A549 (cell line): ENCODE measurements at regions not wholly inside any gene's neighbourhood (a gene's known extent, or its start where the extent isn't known, plus 50 kb on each side); places are given as distances from the start of the nearest gene placed in this dataset.

Source experiments
- ATAC-seq, 2 experiments: fragments of 200-7000 bp in 1 of 2; fragments of >200 bp in 1 of 2; cut with Nextera tagmentation in 1 of 2; cut with Tn5 transposase in 1 of 2; 3 replicates each; pipeline versions ENCODE4 v1.8.0 to v1.9.1; 2018 to 2020; ENCODE audit warnings: mild to moderate bottlenecking in 1 of 2, moderate library complexity in 1 of 2
- CTCF ChIA-PET: fragments of 300-600 bp; sonication (Branson Sonifier 250); formaldehyde crosslinking; extraction: SDS; loops from one replicate; lab custom pipeline; 2021; ENCODE audit warnings: antibody characterized with exemption, inconsistent platforms; lab: Yijun Ruan, JAX
- POLR2A ChIA-PET: fragments of 350-600 bp; formaldehyde crosslinking; extraction: SDS; loops from one replicate; lab custom pipeline; 2021; ENCODE audit warnings: antibody characterized with exemption, inconsistent platforms; lab: Yijun Ruan, JAX
- DNase-seq, 2 experiments: peaks; one replicate each; pipeline versions ENCODE4 v3.0.0 to v3.0.0-alpha.2; 2011 to 2016; ENCODE audit warnings: low read depth in 1 of 2, low spot score in 1 of 2
- FAIRE-seq: peaks from 2 replicates; lab custom pipeline; 2011; peaks lifted over from hg19 to GRCh38; lab: Jason Lieb, UNC
- H3K27ac ChIP-seq, 2 experiments: fragments of >200 bp; sonication (Bioruptor Twin); formaldehyde crosslinking; 3 replicates each; pipeline ENCODE4 v1.5.1; 2016 to 2017
- H3K4me1 ChIP-seq: fragments of >200 bp; sonication (Bioruptor Twin); formaldehyde crosslinking; 3 replicates; pipeline ENCODE4 v1.6.1; 2016
- H3K4me2 ChIP-seq: fragments of >200 bp; sonication (Bioruptor Twin); formaldehyde crosslinking; 3 replicates; pipeline ENCODE4 v1.6.1; 2016
- H3K4me3 ChIP-seq: fragments of >200 bp; sonication (Bioruptor Twin); formaldehyde crosslinking; 3 replicates; pipeline ENCODE4 v1.5.1; 2016
- H3K9me3 ChIP-seq: fragments of >200 bp; sonication (Bioruptor Twin); formaldehyde crosslinking; 3 replicates; pipeline ENCODE4 v1.6.1; 2016
- CTCF ChIP-seq: fragments of >200 bp; sonication (Bioruptor Twin); formaldehyde crosslinking; IDR thresholded peaks from 3 replicates; pipeline ENCODE4 v1.5.1; 2016
- ELK1 ChIP-seq: fragments of 150-350 bp; IDR thresholded peaks from 2 replicates; pipeline ENCODE4 v1.6.1; 2014; ENCODE audit warnings: low read depth, mild to moderate bottlenecking, low read length
- FOSB ChIP-seq: fragments of 250-450 bp; sonication (Bioruptor Pico); IDR thresholded peaks from 2 replicates; pipeline ENCODE4 v1.5.0; 2020; ENCODE audit warnings: mild to moderate bottlenecking, moderate library complexity
- FOXS1 ChIP-seq: fragments of 250-450 bp; sonication (Bioruptor Pico); IDR thresholded peaks from 2 replicates; pipeline ENCODE4 v1.5.0; 2020; ENCODE audit warnings: mild to moderate bottlenecking, moderate library complexity
- GATA3 ChIP-seq: IDR thresholded peaks from 2 replicates; pipeline ENCODE4 v1.6.1; 2012; ENCODE audit warnings: borderline replicate concordance
- HOXA7 ChIP-seq: fragments of 250-450 bp; sonication (Bioruptor Pico); IDR thresholded peaks from 2 replicates; pipeline ENCODE4 v1.5.0; 2020; ENCODE audit warnings: mild to moderate bottlenecking, moderate library complexity
- HOXB13 ChIP-seq: fragments of 250-450 bp; sonication (Bioruptor Pico); IDR thresholded peaks from 2 replicates; pipeline ENCODE4 v1.5.0; 2020; ENCODE audit warnings: low read depth, mild to moderate bottlenecking, moderate library complexity
- JUNB ChIP-seq: fragments of >200 bp; sonication (Bioruptor Twin); formaldehyde crosslinking; IDR thresholded peaks from 2 replicates; pipeline ENCODE4 v1.6.1; 2016
- KDM5A ChIP-seq: fragments of 200-600 bp; sonication (generic); IDR thresholded peaks from 2 replicates; pipeline ENCODE4 v1.6.1; 2016; ENCODE audit warnings: antibody characterized with exemption, mild to moderate bottlenecking
- MAFK ChIP-seq: fragments of 450-650 bp; IDR thresholded peaks from 2 replicates; pipeline ENCODE4 v1.6.1; 2014; ENCODE audit not compliant: partially characterized antibody
- MYC ChIP-seq: IDR thresholded peaks from 2 replicates; pipeline ENCODE4 v1.6.1; 2012; ENCODE audit warnings: mild to moderate bottlenecking, inconsistent platforms, low read length, improper control_type of control experiment, borderline replicate concordance
- NFE2L2 ChIP-seq: fragments of 150-350 bp; conservative IDR thresholded peaks from 2 replicates; pipeline ENCODE4 v1.6.1; 2014; ENCODE audit warnings: low read length
- POLR2AphosphoS2 ChIP-seq: conservative IDR thresholded peaks from 2 replicates; pipeline ENCODE4 v1.6.1; 2012; ENCODE audit warnings: low read length, improper control_type of control experiment, inconsistent platforms
- RAD21 ChIP-seq, 2 experiments: fragments of >200 bp in 1 of 2; sonication (Bioruptor Twin) in 1 of 2; formaldehyde crosslinking in 1 of 2; IDR thresholded peaks in 1 of 2; conservative IDR thresholded peaks in 1 of 2; 2 replicates in 1 of 2; 3 replicates in 1 of 2; pipeline ENCODE4 v1.6.1; 2012 to 2018; ENCODE audit warnings: inconsistent platforms in 1 of 2
- RCOR1 ChIP-seq: fragments of 150-350 bp; IDR thresholded peaks from 2 replicates; pipeline ENCODE4 v1.6.1; 2014; ENCODE audit warnings: antibody characterized with exemption, low read length, low read depth
- REST ChIP-seq: fragments of 200-600 bp; sonication (generic); IDR thresholded peaks from 2 replicates; pipeline ENCODE4 v1.6.1; 2016; ENCODE audit warnings: antibody characterized with exemption, mild to moderate bottlenecking, moderate library complexity
- RNF2 ChIP-seq: fragments of 200-600 bp; sonication (generic); IDR thresholded peaks from 2 replicates; pipeline ENCODE4 v1.6.1; 2016; ENCODE audit warnings: low read depth, mild to moderate bottlenecking, antibody characterized with exemption, moderate library complexity, borderline replicate concordance
- SMC3 ChIP-seq: fragments of >200 bp; sonication (Bioruptor Twin); formaldehyde crosslinking; IDR thresholded peaks from 3 replicates; pipeline ENCODE4 v1.6.1; 2018; ENCODE audit warnings: inconsistent platforms
- TFCP2L1 ChIP-seq: fragments of 250-450 bp; sonication (Bioruptor Pico); IDR thresholded peaks from 2 replicates; pipeline ENCODE4 v1.5.0; 2021; ENCODE audit warnings: mild to moderate bottlenecking
- TP53 ChIP-seq: fragments of 250-450 bp; sonication (Bioruptor Pico); IDR thresholded peaks from 2 replicates; pipeline ENCODE4 v1.5.0; 2021; ENCODE audit warnings: mild to moderate bottlenecking, moderate library complexity
- WGBS: methylation state at CpG from one replicate; pipeline ENCODE4 v1.1.6; 2017; ENCODE audit errors: missing lambda C conversion rate; 5-methylcytosine and 5-hydroxymethylcytosine counted together

GRCh38 chr5:74051076-74051475 lies 425.1 kb downstream of the ARHGEF28 start:
- no peak for DNase-seq
- ATAC-seq, result no peak
- no peak for FAIRE-seq
- POLR2A ChIA-PET, result no interaction called here
- TF ChIP-seq HOXB13 (CRISPR knock-in tag) (no peak), RNF2 (no peak), POLR2AphosphoS2 (no peak), NFE2L2 (no peak), RCOR1 (no peak), CTCF (no peak), FOSB (no peak), JUNB (no peak), REST (no peak), ELK1 (no peak)
- Histone ChIP-seq H3K9me3 (no peaks in the 10 kb centered on the region), H3K27ac (no peak overlapping the region), H3K4me2 (no peak overlapping the region), H3K4me1 (no peaks in the 10 kb centered on the region), H3K4me3 (no peak overlapping the region)
- CTCF ChIA-PET, result interaction anchor here (1.7 kb wide), 1 partner anchor 591 kb away, joined by 6 read pairs; no protein-coding TSS in a partner anchor
- 77% methylated on average over 2 of the region's 2 CpGs for WGBS

GRCh38 chr5:74044936-74045335 lies 418.9 kb downstream of the ARHGEF28 start:
- no peak overlapping the region for H3K4me2 ChIP-seq
- ChIA-PET POLR2A (no interaction called here), CTCF (interaction anchor here (0.9 to 2.2 kb wide), 5 partner anchors 10 to 597 kb away, joined by 3 to 11 read pairs (median 5); no protein-coding TSS in a partner anchor)
- H3K4me1 ChIP-seq, result peaks cover 8% of the 10 kb centered on the region; the same call in 1 of the 3 replicates
- FAIRE-seq (no peak), ATAC-seq (no peak), DNase-seq (no peak)
- 91% methylated on average over 5 of the region's 5 CpGs for WGBS
- no peak for TF ChIP-seq MAFK
- TF ChIP-seq RAD21 (conservative IDR thresholded peaks at IDR 0.05 in 1 of 2, IDR thresholded peaks at IDR 0.05 in 1 of 2), result no peak
- TF ChIP-seq GATA3, result no peak
- no peak for TF ChIP-seq KDM5A
- TF ChIP-seq FOSB, result no peak
- TF ChIP-seq HOXA7, result no peak
- no peak for TF ChIP-seq TFCP2L1 (CRISPR knock-in tag)
- no peak for TF ChIP-seq TP53
- no peak for TF ChIP-seq FOXS1 (CRISPR knock-in tag)
- no peak for TF ChIP-seq SMC3
- TF ChIP-seq MYC, result no peak
- H3K4me3 ChIP-seq, result no peak overlapping the region
- H3K9me3 ChIP-seq, result no peaks in the 10 kb centered on the region
- H3K27ac ChIP-seq, result no peak overlapping the region
